H1 (cell line): ENCODE measurements at regions not wholly inside any gene's neighbourhood (a gene's known extent, or its start where the extent isn't known, plus 50 kb on each side); places are given as distances from the start of the nearest gene placed in this dataset.

Source experiments
- CTCF ChIA-PET: fragments of 300-600 bp; sonication (Branson Sonifier 250); formaldehyde crosslinking; loops from one replicate; lab custom pipeline; 2021; ENCODE audit not compliant: partially characterized antibody; lab: Charles Lee
- POLR2A ChIA-PET: fragments of 300-600 bp; sonication (Branson Sonifier 250); formaldehyde crosslinking; loops from one replicate; lab custom pipeline; 2021; ENCODE audit warnings: inconsistent platforms; ENCODE audit not compliant: partially characterized antibody; lab: Charles Lee
- DNase-seq, 2 experiments: peaks; one replicate each; pipeline versions ENCODE4 v3.0.0 to v3.0.0-alpha.2; 2010 to 2022; ENCODE audit warnings: low spot score in 2 of 2, low read depth in 1 of 2, mixed read lengths in 1 of 2
- FAIRE-seq: peaks from 2 replicates; lab custom pipeline; 2011; peaks lifted over from hg19 to GRCh38; lab: Jason Lieb, UNC
- H2AFZ ChIP-seq: 2 replicates; pipeline ENCODE4 v1.8.1; 2012; ENCODE audit warnings: low read length, inconsistent platforms
- H2AK5ac ChIP-seq: 2 replicates; pipeline ENCODE4 v1.6.1; 2013; ENCODE audit warnings: low read depth, low read length
- H2BK120ac ChIP-seq: replicated peaks from 2 replicates; pipeline ENCODE3; 2013; ENCODE audit warnings: low read depth, low read length, inconsistent platforms
- H2BK12ac ChIP-seq: 2 replicates; pipeline ENCODE4 v1.6.1; 2013; ENCODE audit warnings: low read depth, low read length
- H2BK15ac ChIP-seq: 2 replicates; pipeline ENCODE4 v1.6.1; 2013; ENCODE audit warnings: low read length
- H2BK20ac ChIP-seq: 2 replicates; pipeline ENCODE4 v1.6.1; 2013; ENCODE audit warnings: low read length
- H2BK5ac ChIP-seq: 2 replicates; pipeline ENCODE4 v1.6.1; 2013; ENCODE audit warnings: low read depth, low read length
- H3K14ac ChIP-seq: 2 replicates; pipeline ENCODE4 v1.6.1; 2013; ENCODE audit warnings: inconsistent platforms; ENCODE audit not compliant: insufficient read length
- H3K18ac ChIP-seq: 2 replicates; pipeline ENCODE4 v1.6.1; 2013; ENCODE audit warnings: low read length; ENCODE audit errors: extremely low read depth
- H3K23ac ChIP-seq: 2 replicates; pipeline ENCODE4 v1.6.1; 2013; ENCODE audit warnings: inconsistent platforms; ENCODE audit not compliant: insufficient read length
- H3K23me2 ChIP-seq: 2 replicates; pipeline ENCODE4 v1.6.1; 2013; ENCODE audit warnings: low read depth, low read length
- H3K27ac ChIP-seq: 2 replicates; pipeline ENCODE4 v1.6.1; 2011; ENCODE audit warnings: low read depth, low read length, inconsistent platforms
- H3K27me3 ChIP-seq, 4 experiments: replicated peaks in 1 of 4; 1 replicate in 1 of 4; 2 replicates in 3 of 4; pipeline versions ENCODE4 v1.6.1 to v1.8.1; 2011 to 2013; ENCODE audit warnings: low read length in 3 of 4, mild to moderate bottlenecking in 3 of 4, inconsistent platforms in 2 of 4, mixed read lengths in 2 of 4, moderate library complexity in 1 of 4; ENCODE audit not compliant: control insufficient read depth in 3 of 4, insufficient read depth in 3 of 4; ENCODE audit errors: extremely low read depth in 1 of 4
- H3K36me3 ChIP-seq, 4 experiments: 2 replicates each; pipeline versions ENCODE4 v1.6.1 to v1.8.1; 2011 to 2013; ENCODE audit warnings: mild to moderate bottlenecking in 4 of 4, low read length in 3 of 4, moderate library complexity in 2 of 4, control low read depth in 1 of 4, inconsistent platforms in 1 of 4; ENCODE audit not compliant: insufficient read depth in 4 of 4, control insufficient read depth in 2 of 4
- H3K4ac ChIP-seq: replicated peaks from 2 replicates; pipeline ENCODE3; 2013; ENCODE audit warnings: low read length, low read depth, mixed read lengths, inconsistent platforms; ENCODE audit not compliant: insufficient read length
- H3K4me1 ChIP-seq, 4 experiments: replicated peaks in 1 of 4; 1 replicate in 1 of 4; 2 replicates in 3 of 4; pipeline versions ENCODE4 v1.6.1 to v1.8.1; 2011 to 2013; ENCODE audit warnings: low read length in 3 of 4, inconsistent platforms in 2 of 4, mixed read lengths in 1 of 4; ENCODE audit not compliant: insufficient read depth in 4 of 4, control insufficient read depth in 3 of 4
- H3K4me2 ChIP-seq, 2 experiments: 2 replicates each; pipeline versions ENCODE4 v1.6.1 to v1.8.1; 2011 to 2013; ENCODE audit warnings: low read depth in 2 of 2, low read length in 2 of 2, control low read depth in 1 of 2, inconsistent platforms in 1 of 2, mild to moderate bottlenecking in 1 of 2; ENCODE audit not compliant: insufficient read depth in 1 of 2
- H3K4me3 ChIP-seq, 4 experiments: fragments of 200-600, 300-600 bp in 1 of 4; sonication (generic), shearing (Covaris generic), sonication (Bioruptor Twin) in 1 of 4; 2 replicates each; pipeline versions ENCODE4 v1.5.1 to v1.8.1; 2011 to 2016; ENCODE audit warnings: low read length in 4 of 4, low read depth in 3 of 4, control low read depth in 2 of 4, inconsistent platforms in 2 of 4, mild to moderate bottlenecking in 2 of 4, mixed read lengths in 1 of 4, moderate library complexity in 1 of 4; ENCODE audit not compliant: insufficient read depth in 2 of 4; ENCODE audit errors: extremely low read depth in 1 of 4
- H3K56ac ChIP-seq: replicated peaks from 2 replicates; pipeline ENCODE3; 2013; ENCODE audit warnings: low read depth, mild to moderate bottlenecking, mixed read lengths, low read length, inconsistent platforms; ENCODE audit not compliant: insufficient read length
- H3K79me1 ChIP-seq: 2 replicates; pipeline ENCODE4 v1.6.1; 2013; ENCODE audit warnings: low read depth, low read length, control low read depth
- H3K79me2 ChIP-seq, 2 experiments: 2 replicates each; pipeline versions ENCODE4 v1.6.1 to v1.8.1; 2012 to 2013; ENCODE audit warnings: low read length in 2 of 2, mild to moderate bottlenecking in 2 of 2, inconsistent platforms in 1 of 2; ENCODE audit not compliant: insufficient read depth in 2 of 2, control insufficient read depth in 1 of 2
- H3K9ac ChIP-seq, 4 experiments: replicated peaks in 1 of 4; 1 replicate in 1 of 4; 2 replicates in 3 of 4; pipeline versions ENCODE4 v1.6.1 to v1.8.1; 2011 to 2013; ENCODE audit warnings: low read depth in 3 of 4, low read length in 3 of 4, control low read depth in 2 of 4, mild to moderate bottlenecking in 2 of 4, moderate library complexity in 2 of 4, inconsistent platforms in 1 of 4; ENCODE audit errors: extremely low read depth in 1 of 4
- H3K9me3 ChIP-seq, 2 experiments: 2 replicates each; pipeline versions ENCODE4 v1.6.1 to v1.8.1; 2012 to 2013; ENCODE audit warnings: mild to moderate bottlenecking in 2 of 2, moderate library complexity in 2 of 2, control low read depth in 1 of 2, inconsistent platforms in 1 of 2, low read depth in 1 of 2, low read length in 1 of 2, mixed read lengths in 1 of 2; ENCODE audit not compliant: insufficient read depth in 2 of 2
- H4K20me1 ChIP-seq, 2 experiments: replicated peaks in 1 of 2; 2 replicates each; pipeline versions ENCODE3 to v1.8.1; 2011 to 2013; ENCODE audit warnings: inconsistent platforms in 2 of 2, low read length in 2 of 2, mild to moderate bottlenecking in 1 of 2; ENCODE audit not compliant: insufficient read depth in 2 of 2, control insufficient read depth in 1 of 2
- H4K5ac ChIP-seq: 2 replicates; pipeline ENCODE4 v1.6.1; 2013; ENCODE audit warnings: low read length, low read depth, mixed read lengths, inconsistent platforms; ENCODE audit not compliant: insufficient read length
- H4K8ac ChIP-seq: 2 replicates; pipeline ENCODE4 v1.8.0; 2013; ENCODE audit warnings: mild to moderate bottlenecking, moderate library complexity, low read length, inconsistent platforms; ENCODE audit not compliant: insufficient read depth; ENCODE audit errors: extremely low read depth
- H4K91ac ChIP-seq: replicated peaks from 2 replicates; pipeline ENCODE3; 2013; ENCODE audit warnings: low read length, mixed read lengths, inconsistent platforms; ENCODE audit not compliant: insufficient read length
- CTCF ChIP-seq, 3 experiments: IDR thresholded peaks; 1 replicate in 2 of 3; 2 replicates in 1 of 3; pipeline versions ENCODE4 v1.5.1 to v1.6.1; 2011; ENCODE audit warnings: low read length in 3 of 3, mild to moderate bottlenecking in 3 of 3, inconsistent platforms in 2 of 3, low read depth in 1 of 3, moderate library complexity in 1 of 3; ENCODE audit not compliant: insufficient read depth in 1 of 3; ENCODE audit errors: control extremely low read depth in 1 of 3
- RAD21 ChIP-seq, 2 experiments: IDR thresholded peaks in 1 of 2; conservative IDR thresholded peaks in 1 of 2; 2 replicates each; pipeline ENCODE4 v1.6.1; 2011; ENCODE audit warnings: low read depth in 2 of 2, low read length in 2 of 2, improper control_type of control experiment in 1 of 2, inconsistent platforms in 1 of 2, mild to moderate bottlenecking in 1 of 2, moderate library complexity in 1 of 2
- SP2 ChIP-seq: IDR thresholded peaks from 2 replicates; pipeline ENCODE4 v1.6.1; 2012; ENCODE audit warnings: mild to moderate bottlenecking, low read length, inconsistent platforms
- WGBS, 2 experiments: shearing (Covaris generic) in 1 of 2; methylation state at CpG; one replicate each; pipeline versions ENCODE4 v1.1.6 to v1.1.7; 2013 to 2015; ENCODE audit warnings: low lambda C conversion rate in 2 of 2, mixed read lengths in 2 of 2, inconsistent platforms in 1 of 2, low coverage in 1 of 2, missing lambda C conversion rate in 1 of 2; ENCODE audit not compliant: insufficient replicate concordance in 2 of 2, insufficient coverage in 1 of 2, insufficient read length in 1 of 2; ENCODE audit errors: extremely low coverage in 1 of 2, missing lambda C conversion rate in 1 of 2; 5-methylcytosine and 5-hydroxymethylcytosine counted together

GRCh38 chr14:43481864-43482263, 1025.2 kb downstream of the FSCB start:
- Histone ChIP-seq H4K91ac (no peak overlapping the region), H2AFZ (no peak overlapping the region), H3K36me3 (no peaks in the 10 kb centered on the region), H3K56ac (no peak overlapping the region), H2AK5ac (no peak overlapping the region), H2BK15ac (no peak overlapping the region), H4K8ac (no peak overlapping the region), H3K4me1 (peaks cover 0 to 2% (median 0%) of the 10 kb centered on the region in 4 experiments; a peak in 1 of 7 replicates), H3K23ac (no peak overlapping the region), H3K14ac (no peak overlapping the region), H2BK120ac (no peak overlapping the region), H2BK5ac (no peak overlapping the region), H3K4ac (no peak overlapping the region), H3K18ac (no peak overlapping the region), H3K79me2 (no peaks in the 10 kb centered on the region), H4K20me1 (no peaks in the 10 kb centered on the region), H3K4me3 (no peak overlapping the region), H4K5ac (no peak overlapping the region), H2BK20ac (no peak overlapping the region), H3K27ac (no peak overlapping the region), H3K4me2 (no peak overlapping the region), H3K9ac (no peak overlapping the region), H3K79me1 (no peaks in the 10 kb centered on the region), H2BK12ac (no peak overlapping the region), H3K23me2 (no peaks in the 10 kb centered on the region), H3K9me3 (no peaks in the 10 kb centered on the region), H3K27me3 (no peaks in the 10 kb centered on the region)
- CTCF ChIA-PET: interaction anchor here (0.5 to 0.8 kb wide), 2 partner anchors 8 to 85 kb away, joined by 3 read pairs; no protein-coding TSS in a partner anchor
- 95% methylated on average over 2 of the region's 2 CpGs; no CpG with 5 or more reads in 1 of the 2 experiments for WGBS, 2 experiments
- DNase-seq (no peak), FAIRE-seq (no peak)
- POLR2A ChIA-PET: no interaction called here
- peak; percentile 47 to 55 for TF ChIP-seq RAD21 (IDR thresholded peaks at IDR 0.05 in 1 of 2, conservative IDR thresholded peaks at IDR 0.05 in 1 of 2; ENCODE audit: low read depth in 2 of 2, low read length in 2 of 2)
- peak in 2 of 3 experiments; percentile 11 to 35; a peak in 2 of 4 replicates for TF ChIP-seq CTCF (IDR thresholded peaks at IDR 0.05; ENCODE audit: control extremely low read depth in 1 of 3, insufficient read depth in 1 of 3, low read depth in 1 of 3, low read length in 3 of 3)
- TF ChIP-seq SP2: no peak
